ENCODE measurements at regions not wholly inside any gene's neighbourhood (a gene's known extent, or its start where the extent isn't known, plus 50 kb on each side); places are given as distances from the start of the nearest gene placed in this dataset.

DNA sequence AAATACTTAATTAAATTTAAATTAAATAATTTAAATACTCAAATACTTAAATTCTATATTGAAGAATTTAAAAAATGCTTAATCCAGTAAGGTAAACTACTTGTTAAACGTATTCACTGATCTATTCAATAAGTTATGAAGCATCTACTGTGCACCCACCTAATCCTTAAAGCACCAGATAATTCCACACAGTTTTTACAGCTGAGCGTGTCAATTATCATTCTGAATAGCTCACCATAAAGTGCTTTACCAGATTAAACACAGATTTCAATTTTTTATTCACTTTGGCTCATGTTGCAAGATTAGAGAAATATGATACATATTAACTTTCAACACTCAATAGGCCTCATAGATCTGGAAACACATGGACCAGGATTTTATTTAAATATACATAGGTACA is 79.2 kb upstream of the DDIT4L start:
- POLR2A ChIA-PET: no interaction called here
- TF ChIP-seq NFRKB (IDR thresholded peaks at IDR 0.05) (no peak), SUZ12 (IDR thresholded peaks at IDR 0.05) (no peak), ARNT (IDR thresholded peaks at IDR 0.05) (no peak), ELF4 (IDR thresholded peaks at IDR 0.05) (no peak), CTBP1 (IDR thresholded peaks at IDR 0.05; ENCODE audit: borderline replicate concordance) (no peak), FOXM1 (IDR thresholded peaks at IDR 0.05; ENCODE audit: borderline replicate concordance) (no peak)
- CTCF ChIA-PET: no interaction called here
- no peak for DNase-seq (ENCODE audit: extremely low spot score)

DNA sequence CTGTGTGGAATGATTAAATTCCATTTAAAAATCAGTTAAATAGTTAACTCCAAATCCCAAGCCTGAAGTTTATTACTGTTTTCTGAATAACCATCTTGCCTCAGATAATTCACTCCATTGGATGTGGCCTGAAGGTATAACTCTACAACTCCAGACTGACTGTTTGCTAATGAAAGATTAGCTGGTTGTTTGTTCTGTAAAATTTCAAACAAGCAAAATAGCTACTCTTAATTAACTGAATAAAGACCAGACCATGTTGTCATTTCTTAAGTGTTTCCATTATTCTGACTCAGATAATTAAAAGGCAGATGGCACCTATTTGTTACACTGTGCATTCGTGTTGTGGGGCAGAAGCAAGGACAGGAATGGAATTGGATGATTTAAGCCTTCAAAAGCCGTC is 78.5 kb upstream of the DDIT4L start:
- DNase-seq (ENCODE audit: extremely low spot score): no peak
- ChIA-PET POLR2A (no interaction called here), CTCF (no interaction called here)
- TF ChIP-seq TARDBP (IDR thresholded peaks at IDR 0.05) (no peak), ELF4 (IDR thresholded peaks at IDR 0.05) (no peak)

DNA sequence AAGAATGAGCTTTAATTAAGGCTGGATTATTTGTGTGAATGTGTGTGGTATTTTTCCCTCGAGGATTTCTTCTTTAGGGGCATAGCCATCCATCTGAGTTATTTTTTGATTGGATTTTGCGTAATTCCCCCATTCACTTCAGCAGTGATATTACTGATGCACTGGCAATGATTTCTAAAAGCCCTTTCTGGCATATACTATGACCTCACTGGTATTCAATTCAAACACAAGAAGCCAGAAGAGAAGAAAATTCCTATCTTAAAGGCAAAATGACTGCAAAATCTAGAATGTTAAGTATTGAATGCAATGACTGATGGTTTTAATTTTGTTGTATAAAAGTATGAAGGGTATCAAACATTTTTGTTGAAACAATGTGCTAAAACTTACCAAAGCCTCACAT is 71.1 kb upstream of the DDIT4L start:
- POLR2A ChIA-PET: no interaction called here
- CTCF ChIA-PET: no interaction called here
- DNase-seq (ENCODE audit: extremely low spot score): no peak
- no peak for TF ChIP-seq ZNF384 (IDR thresholded peaks at IDR 0.05)
- TF ChIP-seq L3MBTL2 (conservative IDR thresholded peaks at IDR 0.05): no peak
- TF ChIP-seq SP1 (IDR thresholded peaks at IDR 0.05): no peak
- TF ChIP-seq BHLHE40 (IDR thresholded peaks at IDR 0.05; ENCODE audit: borderline replicate concordance): no peak
- no peak for TF ChIP-seq FOXK2 (IDR thresholded peaks at IDR 0.05)
- no peak for TF ChIP-seq ARNT (IDR thresholded peaks at IDR 0.05)
- TF ChIP-seq, protein P1, sequence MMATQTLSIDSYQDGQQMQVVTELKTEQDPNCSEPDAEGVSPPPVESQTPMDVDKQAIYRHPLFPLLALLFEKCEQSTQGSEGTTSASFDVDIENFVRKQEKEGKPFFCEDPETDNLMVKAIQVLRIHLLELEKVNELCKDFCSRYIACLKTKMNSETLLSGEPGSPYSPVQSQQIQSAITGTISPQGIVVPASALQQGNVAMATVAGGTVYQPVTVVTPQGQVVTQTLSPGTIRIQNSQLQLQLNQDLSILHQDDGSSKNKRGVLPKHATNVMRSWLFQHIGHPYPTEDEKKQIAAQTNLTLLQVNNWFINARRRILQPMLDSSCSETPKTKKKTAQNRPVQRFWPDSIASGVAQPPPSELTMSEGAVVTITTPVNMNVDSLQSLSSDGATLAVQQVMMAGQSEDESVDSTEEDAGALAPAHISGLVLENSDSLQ (IDR thresholded peaks at IDR 0.05): no peak
- no peak for TF ChIP-seq HDGF (IDR thresholded peaks at IDR 0.05; ENCODE audit: borderline replicate concordance)
- TF ChIP-seq TARDBP (IDR thresholded peaks at IDR 0.05): no peak
- TF ChIP-seq FOXM1 (IDR thresholded peaks at IDR 0.05; ENCODE audit: borderline replicate concordance): no peak
- no peak for TF ChIP-seq CTBP1 (IDR thresholded peaks at IDR 0.05; ENCODE audit: borderline replicate concordance)
- no peak for TF ChIP-seq LEF1 (IDR thresholded peaks at IDR 0.05; ENCODE audit: borderline replicate concordance)
- TF ChIP-seq SUZ12 (IDR thresholded peaks at IDR 0.05): no peak
- TF ChIP-seq NFRKB (IDR thresholded peaks at IDR 0.05): no peak
- TF ChIP-seq ELF4 (IDR thresholded peaks at IDR 0.05): no peak
- no peak for TF ChIP-seq FOXA1 (IDR thresholded peaks at IDR 0.05)

DNA sequence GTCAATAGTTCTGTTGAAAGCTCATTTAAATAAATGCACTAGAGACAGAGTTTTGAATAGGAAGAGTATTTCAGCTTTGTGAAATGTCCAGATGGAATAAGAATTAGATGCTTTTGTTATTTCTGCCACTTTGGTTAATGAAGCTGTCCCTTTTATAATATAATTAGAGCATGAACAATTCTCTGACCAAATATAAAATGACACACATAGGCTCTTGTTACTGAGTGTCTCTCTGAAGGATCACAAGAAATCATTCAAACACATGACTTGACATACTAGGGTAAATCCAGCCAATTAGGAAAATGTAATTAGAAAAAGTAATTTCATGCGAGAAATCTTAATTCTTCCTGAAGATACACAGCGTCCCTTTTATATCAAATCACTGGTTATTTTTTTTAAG is 68.4 kb upstream of the DDIT4L start:
- ChIA-PET POLR2A (no interaction called here), CTCF (no interaction called here)
- no peak for DNase-seq (ENCODE audit: extremely low spot score)
- TF ChIP-seq HDGF (IDR thresholded peaks at IDR 0.05; ENCODE audit: borderline replicate concordance) (no peak), ARNT (IDR thresholded peaks at IDR 0.05) (no peak), LEF1 (IDR thresholded peaks at IDR 0.05; ENCODE audit: borderline replicate concordance) (no peak), ELF4 (IDR thresholded peaks at IDR 0.05) (no peak), TARDBP (IDR thresholded peaks at IDR 0.05) (no peak), SUZ12 (IDR thresholded peaks at IDR 0.05) (no peak), NFRKB (IDR thresholded peaks at IDR 0.05) (no peak), SP1 (IDR thresholded peaks at IDR 0.05) (no peak), BHLHE40 (IDR thresholded peaks at IDR 0.05; ENCODE audit: borderline replicate concordance) (no peak), CTBP1 (IDR thresholded peaks at IDR 0.05; ENCODE audit: borderline replicate concordance) (no peak), FOXK2 (IDR thresholded peaks at IDR 0.05) (no peak), L3MBTL2 (conservative IDR thresholded peaks at IDR 0.05) (no peak)
- TF ChIP-seq, protein P1 (IDR thresholded peaks at IDR 0.05): no peak

DNA sequence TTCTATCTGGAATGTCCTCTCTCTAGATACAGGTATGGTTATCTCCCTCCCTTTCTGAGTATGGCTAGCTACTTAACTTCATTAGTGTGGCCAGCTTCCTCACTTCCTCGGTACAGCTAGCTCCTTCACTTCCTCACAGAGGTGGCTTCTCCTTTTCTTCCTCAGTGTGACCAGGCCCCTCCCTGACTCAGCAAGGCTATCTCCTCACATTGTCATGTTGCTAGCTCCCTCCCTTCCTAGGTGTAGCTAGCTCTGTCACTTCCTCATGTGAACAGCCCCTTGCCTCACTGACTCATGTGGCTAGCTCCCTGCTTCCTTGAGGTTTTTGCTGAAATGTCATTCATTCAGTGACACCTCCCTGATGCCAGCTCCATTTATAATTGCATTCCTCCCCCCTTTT is 67.3 kb upstream of the DDIT4L start:
- DNase-seq (ENCODE audit: extremely low spot score): no peak
- CTCF ChIA-PET: no interaction called here
- TF ChIP-seq L3MBTL2 (conservative IDR thresholded peaks at IDR 0.05): no peak
- TF ChIP-seq SP1 (IDR thresholded peaks at IDR 0.05): no peak
- no peak for TF ChIP-seq FOXM1 (IDR thresholded peaks at IDR 0.05; ENCODE audit: borderline replicate concordance)
- no peak for TF ChIP-seq NFRKB (IDR thresholded peaks at IDR 0.05)
- no peak for TF ChIP-seq LEF1 (IDR thresholded peaks at IDR 0.05; ENCODE audit: borderline replicate concordance)
- TF ChIP-seq ARNT (IDR thresholded peaks at IDR 0.05): no peak

DNA sequence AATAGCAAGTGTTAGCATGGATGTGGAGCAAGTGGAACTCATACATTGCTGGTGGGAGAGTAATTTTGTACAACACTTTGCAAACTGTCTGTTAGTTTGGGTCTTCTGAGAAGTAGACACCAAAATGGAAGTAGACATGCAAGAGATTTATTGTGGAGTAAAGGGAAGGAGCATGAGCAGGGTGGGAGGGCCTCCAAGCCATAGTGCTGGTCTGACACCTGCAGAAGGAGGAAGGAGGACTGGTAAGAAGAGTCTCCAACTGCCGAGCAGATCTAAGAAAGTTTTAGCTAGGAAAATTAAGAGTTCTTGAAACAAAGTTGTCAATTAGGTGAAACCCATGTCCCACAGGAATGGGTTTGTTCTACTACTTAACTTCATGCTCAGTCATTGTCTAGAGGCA is 64.0 kb upstream of the DDIT4L start:
- TF ChIP-seq BHLHE40 (IDR thresholded peaks at IDR 0.05; ENCODE audit: borderline replicate concordance) (no peak), ARNT (IDR thresholded peaks at IDR 0.05) (no peak), FOXA1 (IDR thresholded peaks at IDR 0.05) (no peak), L3MBTL2 (conservative IDR thresholded peaks at IDR 0.05) (no peak), LEF1 (IDR thresholded peaks at IDR 0.05; ENCODE audit: borderline replicate concordance) (no peak), HDGF (IDR thresholded peaks at IDR 0.05; ENCODE audit: borderline replicate concordance) (no peak), CTBP1 (IDR thresholded peaks at IDR 0.05; ENCODE audit: borderline replicate concordance) (no peak), TARDBP (IDR thresholded peaks at IDR 0.05) (no peak), ELF4 (IDR thresholded peaks at IDR 0.05) (no peak), NFRKB (IDR thresholded peaks at IDR 0.05) (no peak), SP1 (IDR thresholded peaks at IDR 0.05) (no peak)
- TF ChIP-seq, protein P1 (IDR thresholded peaks at IDR 0.05): no peak
- no peak for DNase-seq (ENCODE audit: extremely low spot score)
- ChIA-PET CTCF (no interaction called here), POLR2A (no interaction called here)

More for the DNA sequence above, 67.3 kb upstream of the DDIT4L start:
- POLR2A ChIA-PET: no interaction called here

DNA sequence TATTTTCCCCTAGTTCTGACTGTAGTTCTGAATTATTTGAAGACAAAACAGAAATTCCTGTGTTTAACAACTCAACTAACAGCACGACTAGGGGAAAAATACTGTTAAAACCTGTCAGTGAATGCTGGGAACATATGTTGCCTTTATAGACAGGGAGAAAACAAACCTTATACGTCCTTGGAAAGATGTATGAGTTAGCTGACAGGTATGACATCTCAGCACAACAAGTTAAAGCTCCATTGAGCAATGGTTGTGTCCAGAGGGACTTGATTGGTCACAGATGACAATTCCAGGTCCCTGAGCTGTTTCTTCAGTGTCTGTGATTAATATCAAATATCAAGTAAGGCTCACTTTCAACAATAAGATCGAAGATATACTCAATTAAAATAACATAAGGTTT is 58.2 kb upstream of the DDIT4L start:
- ChIA-PET POLR2A (no interaction called here), CTCF (interaction anchor here (0.5 kb wide), 1 partner anchor 818 kb away, joined by 3 read pairs; no protein-coding TSS in a partner anchor)
- no peak for TF ChIP-seq LEF1 (IDR thresholded peaks at IDR 0.05; ENCODE audit: borderline replicate concordance)
- TF ChIP-seq BHLHE40 (IDR thresholded peaks at IDR 0.05; ENCODE audit: borderline replicate concordance): no peak
- TF ChIP-seq, protein P1 (IDR thresholded peaks at IDR 0.05): no peak
- no peak for TF ChIP-seq FOXM1 (IDR thresholded peaks at IDR 0.05; ENCODE audit: borderline replicate concordance)
- TF ChIP-seq FOXK2 (IDR thresholded peaks at IDR 0.05): no peak
- TF ChIP-seq CTBP1 (IDR thresholded peaks at IDR 0.05; ENCODE audit: borderline replicate concordance): no peak
- no peak for TF ChIP-seq SUZ12 (IDR thresholded peaks at IDR 0.05)
- TF ChIP-seq SP1 (IDR thresholded peaks at IDR 0.05): no peak
- TF ChIP-seq L3MBTL2 (conservative IDR thresholded peaks at IDR 0.05): no peak
- TF ChIP-seq HDGF (IDR thresholded peaks at IDR 0.05; ENCODE audit: borderline replicate concordance): no peak
- TF ChIP-seq ZNF384 (IDR thresholded peaks at IDR 0.05): no peak
- no peak for TF ChIP-seq TARDBP (IDR thresholded peaks at IDR 0.05)
- no peak for TF ChIP-seq ARNT (IDR thresholded peaks at IDR 0.05)
- TF ChIP-seq ELF4 (IDR thresholded peaks at IDR 0.05): no peak
- no peak for TF ChIP-seq NFRKB (IDR thresholded peaks at IDR 0.05)
- TF ChIP-seq FOXA1 (IDR thresholded peaks at IDR 0.05): no peak
- DNase-seq (ENCODE audit: extremely low spot score): no peak
